RPMI8226 (cell line): ENCODE measurements at regions not wholly inside any gene's neighbourhood (a gene's known extent, or its start where the extent isn't known, plus 50 kb on each side); places are given as distances from the start of the nearest gene placed in this dataset.

ENCODE experiments used
- DNase-seq: peaks from one replicate; pipeline ENCODE4 v3.0.0-alpha.2; 2015

- no peak for DNase-seq
These were observed 275.5 kb downstream of the MAP2K4 start for GRCh38 chr17:12296209-12296625.

- DNase-seq, result no peak
These were observed 280.9 kb downstream of the MAP2K4 start for GRCh38 chr17:12301551-12301950.

- no peak for DNase-seq
These were observed 282.0 kb downstream of the MAP2K4 start for GRCh38 chr17:12302711-12303110.

- DNase-seq, result no peak
These were observed 290.1 kb downstream of the MAP2K4 start for GRCh38 chr17:12310811-12311210.

GRCh38 chr17:12312692-12313091 lies 292.0 kb downstream of the MAP2K4 start:
- DNase-seq, result no peak

- no peak for DNase-seq
These were observed 293.1 kb downstream of the MAP2K4 start for GRCh38 chr17:12313786-12314185.

- DNase-seq, result no peak
These were observed 295.3 kb downstream of the MAP2K4 start for GRCh38 chr17:12316021-12316420.

GRCh38 chr17:12318571-12319266 lies 298.0 kb downstream of the MAP2K4 start:
- DNase-seq, result no peak

GRCh38 chr17:12320286-12320685 lies 299.6 kb downstream of the MAP2K4 start:
- DNase-seq, result no peak

GRCh38 chr17:12328204-12328603 lies 307.5 kb downstream of the MAP2K4 start:
- no peak for DNase-seq

- no peak for DNase-seq
These were observed 309.8 kb downstream of the MAP2K4 start for GRCh38 chr17:12330456-12330855.

- DNase-seq, result no peak
These were observed 320.7 kb downstream of the MAP2K4 start for GRCh38 chr17:12341328-12341727.

- DNase-seq, result no peak
These were observed 321.5 kb downstream of the MAP2K4 start for GRCh38 chr17:12342161-12342560.

GRCh38 chr17:12342609-12343435 lies 322.1 kb downstream of the MAP2K4 start:
- peak; percentile 8 for DNase-seq

- no peak for DNase-seq
These were observed 317.2 kb upstream of the MYOCD start for GRCh38 chr17:12348476-12348875.

- DNase-seq, result no peak
These were observed 316.4 kb upstream of the MYOCD start for GRCh38 chr17:12349297-12349696.

- no peak for DNase-seq
These were observed 313.6 kb upstream of the MYOCD start for GRCh38 chr17:12352127-12352526.

- DNase-seq, result no peak
These were observed 308.1 kb upstream of the MYOCD start for GRCh38 chr17:12357600-12357999.

GRCh38 chr17:12358477-12358876 lies 307.2 kb upstream of the MYOCD start:
- no peak for DNase-seq

GRCh38 chr17:12362853-12363455 lies 302.7 kb upstream of the MYOCD start:
- no peak for DNase-seq

- no peak for DNase-seq
These were observed 299.9 kb upstream of the MYOCD start for GRCh38 chr17:12365805-12366204.

GRCh38 chr17:12369065-12369464 lies 296.6 kb upstream of the MYOCD start:
- no peak for DNase-seq

GRCh38 chr17:12376276-12376675 lies 289.4 kb upstream of the MYOCD start:
- DNase-seq, result no peak

- no peak for DNase-seq
These were observed 279.5 kb upstream of the MYOCD start for GRCh38 chr17:12386225-12386624.
